Gastrocnemius medialis (tissue), 4 donors: ENCODE measurements at regions not wholly inside any gene's neighbourhood (a gene's known extent, or its start where the extent isn't known, plus 50 kb on each side); places are given as distances from the start of the nearest gene placed in this dataset.
"Not testable (repeated sequence)": the region's sequence is repeated elsewhere in the genome, so short reads cannot be mapped to it uniquely, and the experiment has no call there.

Experiments used
- ATAC-seq, 2 donors: fragments of 150-250 bp; one replicate each; pipeline ENCODE4 v1.9.1; 2016
- DNase-seq, 2 donors: peaks; one replicate each; pipeline ENCODE4 v3.0.0-alpha.2; 2019
- H3K27ac ChIP-seq, 4 donors: fragments of 200-600 bp; sonication (generic); 1 replicate in 1 of 4; 2 replicates in 3 of 4; pipeline ENCODE4 v1.5.1; 2016 to 2018; ENCODE audit warnings: mild to moderate bottlenecking in 2 of 4, moderate library complexity in 1 of 4
- H3K27me3 ChIP-seq, 3 donors: fragments of 200-600 bp; sonication (generic) in 2 of 3; 1 replicate in 1 of 3; 2 replicates in 2 of 3; pipeline versions ENCODE4 v1.5.1 to v1.6.0; 2016 to 2019; ENCODE audit warnings: mild to moderate bottlenecking in 1 of 3, moderate library complexity in 1 of 3
- H3K36me3 ChIP-seq, 2 donors: fragments of 200-600 bp; sonication (generic) in 1 of 2; one replicate each; pipeline ENCODE4 v1.5.1; 2017 to 2018
- H3K4me1 ChIP-seq, 2 donors: fragments of 200-600 bp; sonication (generic) in 1 of 2; one replicate each; pipeline ENCODE4 v1.5.1; 2016 to 2017; ENCODE audit warnings: mild to moderate bottlenecking in 2 of 2
- H3K4me3 ChIP-seq, 4 donors: fragments of 200-600 bp; sonication (generic) in 3 of 4; 1 replicate in 1 of 4; 2 replicates in 3 of 4; pipeline ENCODE4 v1.5.1; 2016 to 2019; ENCODE audit warnings: mild to moderate bottlenecking in 2 of 4
- H3K9me3 ChIP-seq, 3 donors: fragments of 200-600 bp; sonication (generic) in 2 of 3; 1 replicate in 1 of 3; 2 replicates in 2 of 3; pipeline ENCODE4 v1.5.1; 2016 to 2019
- POLR2A ChIP-seq, 2 donors: fragments of 450-650 bp; IDR thresholded peaks; one replicate each; pipeline ENCODE4 v1.6.1; 2017; ENCODE audit warnings: antibody characterized with exemption in 2 of 2, mild to moderate bottlenecking in 2 of 2, moderate library complexity in 2 of 2
- in situ Hi-C, 4 donors: fragments of 200-750 bp; cut with MboI; loops; one replicate each; pipeline versions ENCODE4 v1.15.0 to v1.8.0; 2017; ENCODE audit warnings: low sequenced_read_pairs in 4 of 4
- intact Hi-C: fragments of 100-400 bp; cut with DNase I; formaldehyde crosslinking; loops from one replicate; pipeline ENCODE4 v1.15.1; 2023; ENCODE audit warnings: low total_unique reads
- TF ChIP-seq, protein P1 (sequence below), 5 experiments: fragments of 450-650 bp in 3 of 5; fragments of 200-600 bp in 2 of 5; sonication (generic) in 2 of 5; IDR thresholded peaks in 4 of 5; conservative IDR thresholded peaks in 1 of 5; 1 replicate in 4 of 5; 2 replicates in 1 of 5; pipeline ENCODE4 v1.5.1; 2016 to 2019; ENCODE audit warnings: antibody characterized with exemption in 5 of 5, mild to moderate bottlenecking in 3 of 5, moderate library complexity in 3 of 5

GRCh38 chr1:187692799-187693198 is 864.0 kb downstream of the PLA2G4A start:
- no peak for DNase-seq

GRCh38 chr1:187696073-187696472 is 867.3 kb downstream of the PLA2G4A start:
- TF ChIP-seq POLR2A (IDR thresholded peaks at IDR 0.05): no peak
- TF ChIP-seq, protein P1, sequence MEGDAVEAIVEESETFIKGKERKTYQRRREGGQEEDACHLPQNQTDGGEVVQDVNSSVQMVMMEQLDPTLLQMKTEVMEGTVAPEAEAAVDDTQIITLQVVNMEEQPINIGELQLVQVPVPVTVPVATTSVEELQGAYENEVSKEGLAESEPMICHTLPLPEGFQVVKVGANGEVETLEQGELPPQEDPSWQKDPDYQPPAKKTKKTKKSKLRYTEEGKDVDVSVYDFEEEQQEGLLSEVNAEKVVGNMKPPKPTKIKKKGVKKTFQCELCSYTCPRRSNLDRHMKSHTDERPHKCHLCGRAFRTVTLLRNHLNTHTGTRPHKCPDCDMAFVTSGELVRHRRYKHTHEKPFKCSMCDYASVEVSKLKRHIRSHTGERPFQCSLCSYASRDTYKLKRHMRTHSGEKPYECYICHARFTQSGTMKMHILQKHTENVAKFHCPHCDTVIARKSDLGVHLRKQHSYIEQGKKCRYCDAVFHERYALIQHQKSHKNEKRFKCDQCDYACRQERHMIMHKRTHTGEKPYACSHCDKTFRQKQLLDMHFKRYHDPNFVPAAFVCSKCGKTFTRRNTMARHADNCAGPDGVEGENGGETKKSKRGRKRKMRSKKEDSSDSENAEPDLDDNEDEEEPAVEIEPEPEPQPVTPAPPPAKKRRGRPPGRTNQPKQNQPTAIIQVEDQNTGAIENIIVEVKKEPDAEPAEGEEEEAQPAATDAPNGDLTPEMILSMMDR (IDR thresholded peaks at IDR 0.05 in 4 of 5, conservative IDR thresholded peaks at IDR 0.05 in 1 of 5): no peak
- intact Hi-C loops (no loop called here), in situ Hi-C loops (no loop called here)
- Histone ChIP-seq H3K36me3 (no peaks in the 10 kb centered on the region), H3K4me1 (no peaks in the 10 kb centered on the region), H3K9me3 (no peaks in the 10 kb centered on the region), H3K27ac (no peak overlapping the region), H3K27me3 (no peaks in the 10 kb centered on the region), H3K4me3 (no peak overlapping the region)
- DNase-seq (no peak), ATAC-seq (no peak)

More at GRCh38 chr1:187692799-187693198, 864.0 kb downstream of the PLA2G4A start:
- no peak for TF ChIP-seq POLR2A (IDR thresholded peaks at IDR 0.05)
- TF ChIP-seq, protein P1 (IDR thresholded peaks at IDR 0.05 in 4 of 5, conservative IDR thresholded peaks at IDR 0.05 in 1 of 5): no peak
- Histone ChIP-seq H3K9me3 (no peaks in the 10 kb centered on the region), H3K4me3 (no peak overlapping the region), H3K36me3 (no peaks in the 10 kb centered on the region), H3K27ac (no peak overlapping the region), H3K4me1 (no peaks in the 10 kb centered on the region), H3K27me3 (no peaks in the 10 kb centered on the region)
- in situ Hi-C loops: no loop called here
- intact Hi-C loops: no loop called here
- no peak for ATAC-seq

GRCh38 chr1:187703138-187704130 is 874.7 kb downstream of the PLA2G4A start:
- H3K4me3 ChIP-seq, ATAC-seq, DNase-seq, intact Hi-C loops, H3K27me3 ChIP-seq, H3K4me1 ChIP-seq, in situ Hi-C loops, H3K27ac ChIP-seq, H3K9me3 ChIP-seq, H3K36me3 ChIP-seq: not testable (repeated sequence)

DNA sequence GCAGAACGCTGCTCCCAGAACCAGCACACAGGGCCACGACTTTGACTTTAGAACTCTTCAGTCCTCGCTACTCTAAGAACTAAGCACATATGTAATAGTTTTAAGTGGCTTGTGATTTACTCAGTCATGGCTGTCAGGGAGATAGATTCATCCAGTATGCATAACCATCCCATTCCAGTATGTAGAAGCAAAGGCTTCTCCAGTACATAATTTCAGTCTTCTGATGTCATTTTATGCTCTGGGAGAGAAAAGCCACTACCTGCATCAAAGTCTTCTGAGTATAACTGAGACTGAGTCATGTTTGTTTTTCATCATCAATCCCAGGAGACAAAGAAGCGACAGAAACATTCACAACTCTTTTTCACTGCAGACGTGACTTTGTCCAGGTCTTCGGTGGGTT is 885.7 kb downstream of the PLA2G4A start:
- ATAC-seq (no peak), DNase-seq (no peak)
- Histone ChIP-seq H3K27ac (no peak overlapping the region), H3K36me3 (no peaks in the 10 kb centered on the region), H3K4me3 (no peak overlapping the region), H3K9me3 (no peaks in the 10 kb centered on the region), H3K4me1 (no peaks in the 10 kb centered on the region), H3K27me3 (no peaks in the 10 kb centered on the region)
- in situ Hi-C loops: no loop called here
- TF ChIP-seq POLR2A (IDR thresholded peaks at IDR 0.05): no peak
- TF ChIP-seq, protein P1 (IDR thresholded peaks at IDR 0.05 in 4 of 5, conservative IDR thresholded peaks at IDR 0.05 in 1 of 5): no peak
- intact Hi-C loops: no loop called here

DNA sequence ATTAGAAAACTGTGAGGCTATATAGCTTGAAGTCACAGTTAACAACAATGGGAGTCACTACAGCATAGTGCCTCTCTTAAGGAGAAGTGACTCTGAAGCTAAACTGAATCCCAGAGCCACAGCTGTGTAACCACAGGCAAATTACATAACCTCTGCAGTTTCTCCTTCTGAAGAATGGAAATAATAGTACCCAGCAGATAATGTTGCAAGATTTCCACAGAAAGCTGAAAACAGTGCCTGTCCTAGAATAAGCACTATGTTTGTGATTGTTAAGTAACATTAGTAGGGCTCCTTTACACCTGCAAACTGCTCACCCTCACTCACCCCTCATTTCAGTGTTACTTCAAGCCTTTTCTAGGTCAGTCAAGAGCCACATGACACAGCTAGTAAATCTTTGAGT is 886.7 kb downstream of the PLA2G4A start:
- Histone ChIP-seq H3K36me3 (no peaks in the 10 kb centered on the region), H3K27me3 (no peaks in the 10 kb centered on the region), H3K4me3 (no peak overlapping the region), H3K9me3 (no peaks in the 10 kb centered on the region), H3K4me1 (no peaks in the 10 kb centered on the region), H3K27ac (no peak overlapping the region)
- DNase-seq (no peak), ATAC-seq (no peak)
- in situ Hi-C loops: no loop called here
- TF ChIP-seq POLR2A (IDR thresholded peaks at IDR 0.05): no peak
- TF ChIP-seq, protein P1 (IDR thresholded peaks at IDR 0.05 in 4 of 5, conservative IDR thresholded peaks at IDR 0.05 in 1 of 5): no peak
- intact Hi-C loops: no loop called here
